A549 (cell line): ENCODE measurements at regions not wholly inside any gene's neighbourhood (a gene's known extent, or its start where the extent isn't known, plus 50 kb on each side); places are given as distances from the start of the nearest gene placed in this dataset.

Experiments used
- ATAC-seq, 2 experiments: fragments of 200-7000 bp in 1 of 2; fragments of >200 bp in 1 of 2; cut with Nextera tagmentation in 1 of 2; cut with Tn5 transposase in 1 of 2; 3 replicates each; pipeline versions ENCODE4 v1.8.0 to v1.9.1; 2018 to 2020; ENCODE audit warnings: mild to moderate bottlenecking in 1 of 2, moderate library complexity in 1 of 2
- CTCF ChIA-PET: fragments of 300-600 bp; sonication (Branson Sonifier 250); formaldehyde crosslinking; extraction: SDS; loops from one replicate; lab custom pipeline; 2021; ENCODE audit warnings: antibody characterized with exemption, inconsistent platforms; lab: Yijun Ruan, JAX
- POLR2A ChIA-PET: fragments of 350-600 bp; formaldehyde crosslinking; extraction: SDS; loops from one replicate; lab custom pipeline; 2021; ENCODE audit warnings: antibody characterized with exemption, inconsistent platforms; lab: Yijun Ruan, JAX
- DNase-seq, 2 experiments: peaks; one replicate each; pipeline versions ENCODE4 v3.0.0 to v3.0.0-alpha.2; 2011 to 2016; ENCODE audit warnings: low read depth in 1 of 2, low spot score in 1 of 2
- FAIRE-seq: peaks from 2 replicates; lab custom pipeline; 2011; peaks lifted over from hg19 to GRCh38; lab: Jason Lieb, UNC
- H3K27ac ChIP-seq, 2 experiments: fragments of >200 bp; sonication (Bioruptor Twin); formaldehyde crosslinking; 3 replicates each; pipeline ENCODE4 v1.5.1; 2016 to 2017
- H3K4me1 ChIP-seq: fragments of >200 bp; sonication (Bioruptor Twin); formaldehyde crosslinking; 3 replicates; pipeline ENCODE4 v1.6.1; 2016
- H3K4me2 ChIP-seq: fragments of >200 bp; sonication (Bioruptor Twin); formaldehyde crosslinking; 3 replicates; pipeline ENCODE4 v1.6.1; 2016
- H3K4me3 ChIP-seq: fragments of >200 bp; sonication (Bioruptor Twin); formaldehyde crosslinking; 3 replicates; pipeline ENCODE4 v1.5.1; 2016
- H3K9me3 ChIP-seq: fragments of >200 bp; sonication (Bioruptor Twin); formaldehyde crosslinking; 3 replicates; pipeline ENCODE4 v1.6.1; 2016
- ATOH8 ChIP-seq: fragments of 250-450 bp; sonication (Bioruptor Pico); IDR thresholded peaks from 2 replicates; pipeline ENCODE4 v1.5.0; 2020; ENCODE audit warnings: low read depth, mild to moderate bottlenecking, moderate library complexity
- BHLHE40 ChIP-seq: IDR thresholded peaks from 2 replicates; pipeline ENCODE4 v1.6.1; 2012; ENCODE audit warnings: low read depth, low read length, inconsistent platforms
- ELK1 ChIP-seq: fragments of 150-350 bp; IDR thresholded peaks from 2 replicates; pipeline ENCODE4 v1.6.1; 2014; ENCODE audit warnings: low read depth, mild to moderate bottlenecking, low read length
- EP300 ChIP-seq, 2 experiments: fragments of >200 bp; sonication (Bioruptor Twin); formaldehyde crosslinking; IDR thresholded peaks; 2 replicates in 1 of 2; 3 replicates in 1 of 2; pipeline ENCODE4 v1.6.1; 2016 to 2017
- FOSB ChIP-seq: fragments of 250-450 bp; sonication (Bioruptor Pico); IDR thresholded peaks from 2 replicates; pipeline ENCODE4 v1.5.0; 2020; ENCODE audit warnings: mild to moderate bottlenecking, moderate library complexity
- HEYL ChIP-seq: fragments of 250-450 bp; sonication (Bioruptor Pico); IDR thresholded peaks from 2 replicates; pipeline ENCODE4 v1.8.0; 2021; ENCODE audit warnings: mild to moderate bottlenecking, moderate library complexity
- HOXB13 ChIP-seq: fragments of 250-450 bp; sonication (Bioruptor Pico); IDR thresholded peaks from 2 replicates; pipeline ENCODE4 v1.5.0; 2020; ENCODE audit warnings: low read depth, mild to moderate bottlenecking, moderate library complexity
- HOXB5 ChIP-seq: fragments of 250-450 bp; sonication (Bioruptor Pico); IDR thresholded peaks from 2 replicates; pipeline ENCODE4 v1.5.0; 2020; ENCODE audit warnings: mild to moderate bottlenecking, moderate library complexity
- JUN ChIP-seq, 2 experiments: fragments of >200 bp; sonication (Bioruptor Twin); formaldehyde crosslinking; IDR thresholded peaks; 2 replicates in 1 of 2; 3 replicates in 1 of 2; pipeline ENCODE4 v1.6.1; 2016 to 2017
- JUNB ChIP-seq: fragments of >200 bp; sonication (Bioruptor Twin); formaldehyde crosslinking; IDR thresholded peaks from 2 replicates; pipeline ENCODE4 v1.6.1; 2016
- KDM1A ChIP-seq: fragments of 200-600 bp; sonication (generic); IDR thresholded peaks from 2 replicates; pipeline ENCODE4 v1.6.1; 2016; ENCODE audit warnings: low read depth, mild to moderate bottlenecking
- MAX ChIP-seq: IDR thresholded peaks from 2 replicates; pipeline ENCODE4 v1.6.1; 2012
- MAZ ChIP-seq: fragments of 150-350 bp; IDR thresholded peaks from 2 replicates; pipeline ENCODE4 v1.6.1; 2014; ENCODE audit warnings: antibody characterized with exemption, low read depth, low read length, borderline replicate concordance
- MYC ChIP-seq: IDR thresholded peaks from 2 replicates; pipeline ENCODE4 v1.6.1; 2012; ENCODE audit warnings: mild to moderate bottlenecking, inconsistent platforms, low read length, improper control_type of control experiment, borderline replicate concordance
- NPAS2 ChIP-seq: fragments of 250-450 bp; sonication (Bioruptor Pico); IDR thresholded peaks from 2 replicates; pipeline ENCODE4 v1.8.0; 2022; ENCODE audit warnings: mild to moderate bottlenecking, moderate library complexity, borderline replicate concordance
- RCOR1 ChIP-seq: fragments of 150-350 bp; IDR thresholded peaks from 2 replicates; pipeline ENCODE4 v1.6.1; 2014; ENCODE audit warnings: antibody characterized with exemption, low read length, low read depth
- RNF2 ChIP-seq: fragments of 200-600 bp; sonication (generic); IDR thresholded peaks from 2 replicates; pipeline ENCODE4 v1.6.1; 2016; ENCODE audit warnings: low read depth, mild to moderate bottlenecking, antibody characterized with exemption, moderate library complexity, borderline replicate concordance
- SMC3 ChIP-seq: fragments of >200 bp; sonication (Bioruptor Twin); formaldehyde crosslinking; IDR thresholded peaks from 3 replicates; pipeline ENCODE4 v1.6.1; 2018; ENCODE audit warnings: inconsistent platforms
- SREBF2 ChIP-seq: fragments of 450-650 bp; IDR thresholded peaks from 2 replicates; pipeline ENCODE4 v1.6.1; 2014; ENCODE audit warnings: mild to moderate bottlenecking, moderate library complexity
- TP53 ChIP-seq: fragments of 250-450 bp; sonication (Bioruptor Pico); IDR thresholded peaks from 2 replicates; pipeline ENCODE4 v1.5.0; 2021; ENCODE audit warnings: mild to moderate bottlenecking, moderate library complexity
- ZC3H11A ChIP-seq: fragments of 450-650 bp; IDR thresholded peaks from 2 replicates; pipeline ENCODE4 v1.6.1; 2014; ENCODE audit warnings: antibody characterized with exemption, mild to moderate bottlenecking
- ZFP36 ChIP-seq: fragments of 450-650 bp; IDR thresholded peaks from 2 replicates; pipeline ENCODE4 v1.6.1; 2014; ENCODE audit warnings: borderline replicate concordance; ENCODE audit not compliant: partially characterized antibody
- ZSCAN20 ChIP-seq: fragments of 250-450 bp; sonication (Bioruptor Pico); IDR thresholded peaks from 2 replicates; pipeline ENCODE4 v1.8.0; 2022; ENCODE audit warnings: mild to moderate bottlenecking, moderate library complexity
- WGBS: methylation state at CpG from one replicate; pipeline ENCODE4 v1.1.6; 2017; ENCODE audit errors: missing lambda C conversion rate; 5-methylcytosine and 5-hydroxymethylcytosine counted together

GRCh38 chr9:23596913-23597634 is 229.0 kb downstream of the ELAVL2 start:
- H3K4me2 ChIP-seq: no peak overlapping the region
- no peaks in the 10 kb centered on the region for H3K4me1 ChIP-seq
- H3K27ac ChIP-seq: no peak overlapping the region
- TF ChIP-seq MAZ (no peak), FOSB (CRISPR knock-in tag) (no peak), SREBF2 (no peak), HOXB5 (CRISPR knock-in tag) (no peak), ATOH8 (CRISPR knock-in tag) (no peak), TP53 (CRISPR knock-in tag) (no peak), ZFP36 (no peak), NPAS2 (no peak), HOXB13 (CRISPR knock-in tag) (no peak)
- DNase-seq: no peak
- H3K4me3 ChIP-seq: no peak overlapping the region
- ChIA-PET CTCF (no interaction called here), POLR2A (no interaction called here)
- under 1% methylated on average over 3 of the region's 3 CpGs for WGBS
- no peaks in the 10 kb centered on the region for H3K9me3 ChIP-seq
- no peak for ATAC-seq
- no peak for FAIRE-seq

- Histone ChIP-seq H3K4me3 (no peak overlapping the region), H3K27ac (no peak overlapping the region), H3K4me1 (no peaks in the 10 kb centered on the region), H3K9me3 (no peaks in the 10 kb centered on the region), H3K4me2 (no peak overlapping the region)
- no peak for TF ChIP-seq RCOR1
- no peak for TF ChIP-seq SREBF2
- TF ChIP-seq RNF2: no peak
- no peak for TF ChIP-seq TP53 (CRISPR knock-in tag)
- no peak for TF ChIP-seq JUN (IDR thresholded peaks at IDR 0.05)
- TF ChIP-seq ELK1: no peak
- no peak for TF ChIP-seq SMC3
- TF ChIP-seq EP300 (IDR thresholded peaks at IDR 0.05): no peak
- no peak for TF ChIP-seq HEYL (CRISPR knock-in tag)
- POLR2A ChIA-PET: no interaction called here
- CTCF ChIA-PET: no interaction called here
- 2% methylated on average over 2 of the region's 2 CpGs for WGBS
- no peak for DNase-seq
- ATAC-seq: no peak
- no peak for FAIRE-seq
These were observed 227.0 kb downstream of the ELAVL2 start for GRCh38 chr9:23598994-23599393.

GRCh38 chr9:23603311-23603710 is 222.7 kb downstream of the ELAVL2 start:
- DNase-seq (no peak), FAIRE-seq (no peak), ATAC-seq (no peak)
- Histone ChIP-seq H3K9me3 (no peaks in the 10 kb centered on the region), H3K27ac (no peak overlapping the region), H3K4me1 (no peaks in the 10 kb centered on the region), H3K4me2 (no peak overlapping the region), H3K4me3 (no peak overlapping the region)
- WGBS: 20% methylated on average over 7 of the region's 7 CpGs
- ChIA-PET POLR2A (no interaction called here), CTCF (no interaction called here)
- TF ChIP-seq ZSCAN20 (CRISPR knock-in tag) (no peak), MAX (no peak), SMC3 (no peak), NPAS2 (no peak), KDM1A (no peak), RCOR1 (no peak), MAZ (no peak), JUNB (no peak), ZC3H11A (no peak), EP300 (IDR thresholded peaks at IDR 0.05) (no peak), BHLHE40 (no peak), MYC (no peak), HEYL (CRISPR knock-in tag) (no peak)
